Right lobe of liver (tissue), 4 donors: ENCODE measurements at regions not wholly inside any gene's neighbourhood (a gene's known extent, or its start where the extent isn't known, plus 50 kb on each side); places are given as distances from the start of the nearest gene placed in this dataset.

Experiments used
- POLR2A ChIP-seq: fragments of 450-650 bp; IDR thresholded peaks from one replicate; pipeline ENCODE4 v1.6.1; 2017; ENCODE audit warnings: antibody characterized with exemption, mild to moderate bottlenecking
- TF ChIP-seq, protein P1 (sequence below), 4 donors: fragments of 200-600 bp in 3 of 4; fragments of 450-650 bp in 1 of 4; IDR thresholded peaks; one replicate each; pipeline versions ENCODE4 v1.5.1 to v1.8.0; 2016 to 2022; ENCODE audit warnings: antibody characterized with exemption in 4 of 4, mild to moderate bottlenecking in 2 of 4
- donor health status: DM: no; HTN: no; CAD: no.
- donor health status: DM: no; HTN: no; CAD: no.
- donor health status: DM: no; HTN: yes; CAD: no.

DNA sequence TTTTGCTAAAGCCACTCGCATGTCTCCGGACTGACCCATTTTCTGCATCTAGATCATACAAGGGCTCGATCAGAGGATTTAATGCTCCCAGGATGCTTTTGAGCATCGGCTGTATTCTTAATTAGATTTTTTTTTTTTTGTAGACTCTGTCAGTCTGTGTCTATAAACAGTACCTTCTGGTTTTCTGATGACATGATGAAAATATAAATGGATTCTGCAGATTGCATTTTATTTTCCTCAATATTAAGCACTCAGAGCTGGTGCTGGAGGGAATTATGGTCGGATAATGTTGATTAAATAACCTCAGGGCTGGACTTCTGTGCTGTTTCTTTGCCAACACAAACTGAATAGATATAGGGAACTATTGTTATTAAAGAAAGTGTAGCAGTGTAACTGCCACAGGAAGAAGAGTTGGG, 57.1 kb upstream of the LIMCH1 start:
- TF ChIP-seq, protein P1, sequence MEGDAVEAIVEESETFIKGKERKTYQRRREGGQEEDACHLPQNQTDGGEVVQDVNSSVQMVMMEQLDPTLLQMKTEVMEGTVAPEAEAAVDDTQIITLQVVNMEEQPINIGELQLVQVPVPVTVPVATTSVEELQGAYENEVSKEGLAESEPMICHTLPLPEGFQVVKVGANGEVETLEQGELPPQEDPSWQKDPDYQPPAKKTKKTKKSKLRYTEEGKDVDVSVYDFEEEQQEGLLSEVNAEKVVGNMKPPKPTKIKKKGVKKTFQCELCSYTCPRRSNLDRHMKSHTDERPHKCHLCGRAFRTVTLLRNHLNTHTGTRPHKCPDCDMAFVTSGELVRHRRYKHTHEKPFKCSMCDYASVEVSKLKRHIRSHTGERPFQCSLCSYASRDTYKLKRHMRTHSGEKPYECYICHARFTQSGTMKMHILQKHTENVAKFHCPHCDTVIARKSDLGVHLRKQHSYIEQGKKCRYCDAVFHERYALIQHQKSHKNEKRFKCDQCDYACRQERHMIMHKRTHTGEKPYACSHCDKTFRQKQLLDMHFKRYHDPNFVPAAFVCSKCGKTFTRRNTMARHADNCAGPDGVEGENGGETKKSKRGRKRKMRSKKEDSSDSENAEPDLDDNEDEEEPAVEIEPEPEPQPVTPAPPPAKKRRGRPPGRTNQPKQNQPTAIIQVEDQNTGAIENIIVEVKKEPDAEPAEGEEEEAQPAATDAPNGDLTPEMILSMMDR (IDR thresholded peaks at IDR 0.05) = no peak
- no peak for TF ChIP-seq POLR2A
